Subcutaneous abdominal adipose tissue (tissue), 5 donors: ENCODE measurements at regions not wholly inside any gene's neighbourhood (a gene's known extent, or its start where the extent isn't known, plus 50 kb on each side); places are given as distances from the start of the nearest gene placed in this dataset.

Experiments
- H3K27ac ChIP-seq: one replicate; pipeline ENCODE4 v1.7.0; 2013; ENCODE audit warnings: low read depth, mild to moderate bottlenecking, inconsistent platforms, low read length, moderate library complexity
- H3K27me3 ChIP-seq, 5 donors: one replicate each; pipeline ENCODE4 v1.7.0; 2013; ENCODE audit warnings: low read length in 5 of 5, inconsistent platforms in 1 of 5; ENCODE audit not compliant: control insufficient read depth in 5 of 5, insufficient read depth in 4 of 5
- H3K36me3 ChIP-seq, 5 donors: one replicate each; pipeline ENCODE4 v1.7.0; 2013; ENCODE audit warnings: low read length in 5 of 5; ENCODE audit not compliant: control insufficient read depth in 5 of 5, insufficient read depth in 5 of 5
- H3K4me1 ChIP-seq, 5 donors: one replicate each; pipeline ENCODE4 v1.7.0; 2013; ENCODE audit warnings: low read length in 5 of 5, mild to moderate bottlenecking in 3 of 5, moderate library complexity in 1 of 5; ENCODE audit not compliant: control insufficient read depth in 5 of 5, insufficient read depth in 5 of 5
- H3K4me3 ChIP-seq, 5 donors: one replicate each; pipeline ENCODE4 v1.7.0; 2013; ENCODE audit warnings: low read length in 5 of 5, low read depth in 1 of 5
- H3K9ac ChIP-seq, 5 donors: one replicate each; pipeline ENCODE4 v1.7.0; 2013; ENCODE audit warnings: low read length in 5 of 5, mild to moderate bottlenecking in 4 of 5, moderate library complexity in 3 of 5
- H3K9me3 ChIP-seq, 5 donors: one replicate each; pipeline ENCODE4 v1.7.0; 2013; ENCODE audit warnings: low read length in 5 of 5; ENCODE audit not compliant: control insufficient read depth in 5 of 5
- donor health status: healthy.
- donor health status: healthy.
- donor health status: healthy.
- donor health status: healthy.
- donor health status: healthy.

- peaks cover 0 to 7% (median 0%) of the 10 kb centered on the region in 5 donors for H3K27me3 ChIP-seq
- H3K4me3 ChIP-seq: no peak overlapping the region
- H3K27ac ChIP-seq: no peak overlapping the region
- no peak overlapping the region for H3K9ac ChIP-seq
- peaks cover 0 to 5% (median 4%) of the 10 kb centered on the region in 5 donors for H3K4me1 ChIP-seq
- H3K36me3 ChIP-seq: no peaks in the 10 kb centered on the region
- peaks cover 16 to 25% (median 19%) of the 10 kb centered on the region in 5 donors for H3K9me3 ChIP-seq
These were observed 108.7 kb upstream of the INSIG1 start for GRCh38 chr7:155188821-155189581.

- Histone ChIP-seq H3K36me3 (no peaks in the 10 kb centered on the region), H3K9me3 (peaks cover 13 to 21% (median 16%) of the 10 kb centered on the region in 5 donors), H3K27ac (no peak overlapping the region), H3K9ac (no peak overlapping the region), H3K4me3 (no peak overlapping the region), H3K4me1 (peaks cover 0 to 5% (median 4%) of the 10 kb centered on the region in 5 donors), H3K27me3 (peaks cover 0 to 7% (median 0%) of the 10 kb centered on the region in 5 donors)
These were observed 108.1 kb upstream of the INSIG1 start for GRCh38 chr7:155189590-155189989.

DNA sequence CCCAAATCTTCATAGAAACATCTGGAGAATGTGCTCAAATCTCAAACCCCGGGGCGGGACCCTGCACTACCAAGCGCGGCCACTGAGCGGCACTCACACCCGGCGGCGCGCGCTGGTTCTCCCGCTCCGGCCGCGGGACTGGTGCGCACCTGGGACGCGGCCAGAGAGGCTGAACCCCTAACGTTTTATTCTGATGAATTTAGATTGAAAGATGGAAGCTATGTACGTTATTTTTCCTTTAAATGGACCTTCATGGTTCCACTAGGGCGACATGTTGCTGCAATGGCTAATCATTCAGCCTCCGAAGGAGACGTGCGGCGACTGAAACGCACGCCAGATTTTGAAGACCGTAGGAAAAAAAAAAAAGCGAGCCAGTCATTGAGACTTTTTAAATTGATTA, 107.0 kb upstream of the INSIG1 start:
- Histone ChIP-seq H3K27me3 (peaks cover 0 to 7% (median 0%) of the 10 kb centered on the region in 5 donors), H3K36me3 (no peaks in the 10 kb centered on the region), H3K9me3 (peaks cover 5 to 11% (median 5%) of the 10 kb centered on the region in 5 donors), H3K4me3 (peak overlapping the region; percentile 39 to 56 (median 40)), H3K9ac (peak overlapping the region in 1 of 5 donors; percentile 13), H3K27ac (no peak overlapping the region), H3K4me1 (peaks cover 0 to 5% (median 4%) of the 10 kb centered on the region in 5 donors)

DNA sequence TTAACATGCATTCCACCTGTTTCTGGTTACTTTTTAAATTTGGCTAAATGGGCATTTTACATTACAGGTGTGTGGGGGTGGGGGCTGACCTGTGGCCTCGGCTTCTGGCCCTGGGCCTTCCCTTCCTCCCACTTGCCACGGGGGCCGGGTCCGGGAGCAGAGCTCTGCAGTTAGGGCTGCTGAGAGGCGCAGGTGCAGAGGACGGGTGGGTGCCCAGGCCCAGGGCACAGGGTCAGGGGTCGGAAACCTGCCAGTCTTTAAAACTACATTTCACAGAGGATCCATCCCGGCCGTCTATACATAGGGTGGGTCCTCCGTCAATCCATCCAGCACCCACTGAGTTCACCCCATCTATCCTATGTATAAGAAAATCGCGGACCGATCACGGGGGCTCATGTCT, 106.5 kb upstream of the INSIG1 start:
- peaks cover under 1 to 11% (median 4%) of the 10 kb centered on the region in 5 donors for H3K9me3 ChIP-seq
- peaks cover 0 to 5% (median 4%) of the 10 kb centered on the region in 5 donors for H3K4me1 ChIP-seq
- no peak overlapping the region for H3K4me3 ChIP-seq
- H3K27me3 ChIP-seq: peaks cover 0 to 7% (median 0%) of the 10 kb centered on the region in 5 donors
- no peak overlapping the region for H3K27ac ChIP-seq
- no peak overlapping the region for H3K9ac ChIP-seq
- no peaks in the 10 kb centered on the region for H3K36me3 ChIP-seq

DNA sequence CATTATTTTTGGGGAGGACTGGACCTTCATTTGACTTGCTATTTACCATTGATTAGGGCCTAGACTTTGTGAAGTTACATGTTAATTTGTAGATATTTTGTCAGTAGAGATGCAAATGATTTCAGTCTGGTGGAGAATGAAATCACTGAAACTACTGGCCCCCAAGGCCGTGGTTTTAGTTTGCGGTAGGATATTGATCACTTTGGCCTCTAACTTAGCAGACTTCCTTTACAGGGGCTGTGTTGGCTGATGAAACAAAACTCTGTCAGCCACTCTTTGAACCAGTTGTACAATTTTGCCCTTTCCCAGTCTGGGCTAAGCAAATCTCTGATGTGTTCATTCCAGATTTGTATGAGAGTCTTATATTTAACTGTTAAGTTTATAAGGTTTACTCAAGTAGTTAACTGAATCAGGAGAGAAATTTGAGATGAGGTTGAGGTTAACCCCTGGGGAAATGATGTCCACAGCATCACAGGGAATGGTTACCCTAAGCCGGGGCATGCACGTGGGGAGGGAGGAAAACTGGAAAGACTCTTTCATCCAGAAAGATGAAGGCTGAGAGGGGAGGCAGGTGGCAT, 105.7 kb upstream of the INSIG1 start:
- Histone ChIP-seq H3K27ac (no peak overlapping the region), H3K4me3 (no peak overlapping the region), H3K4me1 (peaks cover 0 to 5% (median 4%) of the 10 kb centered on the region in 5 donors), H3K9me3 (peaks cover 0 to 15% (median 8%) of the 10 kb centered on the region in 5 donors), H3K27me3 (peaks cover 0 to 7% (median 0%) of the 10 kb centered on the region in 5 donors), H3K9ac (no peak overlapping the region), H3K36me3 (no peaks in the 10 kb centered on the region)

GRCh38 chr7:155192961-155193640, 104.6 kb upstream of the INSIG1 start:
- H3K4me1 ChIP-seq: peaks cover 0 to 5% (median 4%) of the 10 kb centered on the region in 5 donors
- H3K9me3 ChIP-seq: peaks cover 0 to 16% (median 8%) of the 10 kb centered on the region in 5 donors
- no peak overlapping the region for H3K27ac ChIP-seq
- no peak overlapping the region for H3K4me3 ChIP-seq
- no peak overlapping the region for H3K9ac ChIP-seq
- H3K36me3 ChIP-seq: no peaks in the 10 kb centered on the region
- H3K27me3 ChIP-seq: peaks cover 0 to 2% (median 0%) of the 10 kb centered on the region in 5 donors

- Histone ChIP-seq H3K9me3 (peaks cover 0 to 16% (median 8%) of the 10 kb centered on the region in 5 donors), H3K4me3 (no peak overlapping the region), H3K9ac (no peak overlapping the region), H3K4me1 (peaks cover 0 to 5% (median 4%) of the 10 kb centered on the region in 5 donors), H3K27ac (no peak overlapping the region), H3K27me3 (peaks cover 0 to 2% (median 0%) of the 10 kb centered on the region in 5 donors), H3K36me3 (no peaks in the 10 kb centered on the region)
These were observed 104.0 kb upstream of the INSIG1 start for GRCh38 chr7:155193716-155194115.

DNA sequence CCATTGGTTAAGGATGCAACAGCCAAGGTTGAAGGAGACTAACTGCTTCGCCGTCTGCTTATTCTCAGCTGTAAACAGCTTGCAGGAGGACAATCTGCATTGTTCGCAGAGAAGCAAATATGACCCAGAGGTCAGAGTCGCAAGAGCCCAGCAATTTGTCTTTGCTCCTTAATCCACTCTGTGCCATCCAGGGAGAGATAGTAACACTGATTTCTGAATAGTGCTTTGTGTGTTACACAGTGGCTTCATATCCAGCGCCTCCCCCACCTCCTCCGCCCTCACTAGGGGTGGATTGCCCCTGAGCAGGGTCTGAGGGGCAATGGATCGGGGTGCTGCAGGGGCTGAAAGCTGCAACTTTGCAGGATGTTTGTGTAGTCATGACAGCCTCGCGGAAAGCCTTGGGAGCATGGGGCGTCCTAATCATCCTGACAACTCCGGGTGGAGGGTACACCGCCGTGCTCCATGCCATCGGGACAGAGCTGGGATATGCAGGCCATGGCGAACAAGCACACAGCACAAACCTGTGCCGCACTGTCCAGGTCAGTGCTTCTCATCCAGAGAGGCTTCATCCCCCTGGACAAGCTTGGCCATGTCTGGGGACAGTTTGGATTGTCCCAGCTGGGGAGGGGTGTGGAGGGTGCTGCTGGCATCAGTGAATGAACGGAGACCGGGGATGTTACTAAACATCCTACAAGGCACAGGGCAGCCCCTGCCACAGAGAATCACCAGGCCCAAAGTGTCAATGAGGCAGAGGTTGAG, 103.1 kb upstream of the INSIG1 start:
- H3K36me3 ChIP-seq: no peaks in the 10 kb centered on the region
- no peak overlapping the region for H3K9ac ChIP-seq
- H3K4me3 ChIP-seq: no peak overlapping the region
- peaks cover 0 to 16% (median 8%) of the 10 kb centered on the region in 5 donors for H3K9me3 ChIP-seq
- H3K27ac ChIP-seq: no peak overlapping the region
- peaks cover 0 to 2% (median 0%) of the 10 kb centered on the region in 5 donors for H3K27me3 ChIP-seq
- peaks cover 0 to 5% (median 4%) of the 10 kb centered on the region in 5 donors for H3K4me1 ChIP-seq

DNA sequence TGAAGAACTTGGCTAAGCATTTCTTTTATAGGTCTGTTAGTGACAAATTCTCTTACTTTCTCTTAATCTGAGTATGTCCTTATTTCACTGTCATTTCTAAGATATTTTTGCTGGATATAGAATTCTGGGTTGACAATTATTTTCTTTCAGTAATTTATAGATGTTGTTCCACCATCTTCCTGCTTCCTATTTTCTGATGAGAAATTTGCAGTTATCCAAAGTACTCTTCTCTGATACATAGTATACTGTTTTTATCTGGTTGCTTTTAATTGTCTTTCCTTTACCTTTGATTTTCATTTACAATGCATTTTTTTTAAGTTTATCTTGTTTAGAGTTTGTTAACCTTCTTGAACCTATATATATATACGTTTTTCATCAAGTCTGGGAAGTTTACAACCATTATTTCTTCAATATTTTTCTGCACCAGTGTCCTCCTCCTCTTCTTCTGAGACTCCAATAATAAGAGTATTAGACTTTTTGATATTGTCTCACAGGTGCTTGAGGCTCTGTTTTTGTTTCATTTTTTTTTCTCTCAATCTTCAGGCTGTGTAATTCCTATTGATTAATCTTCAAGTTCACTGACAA, 101.6 kb upstream of the INSIG1 start:
- Histone ChIP-seq H3K9me3 (peaks cover 0 to 16% (median 8%) of the 10 kb centered on the region in 5 donors), H3K36me3 (no peaks in the 10 kb centered on the region), H3K27ac (no peak overlapping the region), H3K9ac (no peak overlapping the region), H3K27me3 (peaks cover 0 to under 1% (median 0%) of the 10 kb centered on the region in 5 donors), H3K4me1 (peaks cover 0 to 1% (median 0%) of the 10 kb centered on the region in 5 donors), H3K4me3 (no peak overlapping the region)
